HEK293 (cell line): ENCODE measurements at regions not wholly inside any gene's neighbourhood (a gene's known extent, or its start where the extent isn't known, plus 50 kb on each side); places are given as distances from the start of the nearest gene placed in this dataset.
"Not testable (repeated sequence)": the region's sequence is repeated elsewhere in the genome, so short reads cannot be mapped to it uniquely, and the experiment has no call there.

Experiments
- CTCF ChIA-PET: fragments of 350-600 bp; formaldehyde crosslinking; extraction: SDS; loops from one replicate; lab custom pipeline; 2021; ENCODE audit warnings: antibody characterized with exemption; lab: Yijun Ruan, JAX
- POLR2A ChIA-PET: fragments of 300-600 bp; formaldehyde crosslinking; extraction: SDS; loops from one replicate; lab custom pipeline; 2020; ENCODE audit warnings: antibody characterized with exemption, inconsistent platforms; lab: Yijun Ruan, JAX
- H3K27ac ChIP-seq: fragments of 200-500 bp; sonication (Bioruptor generic); 2 replicates; pipeline ENCODE4 v1.5.1; 2014; ENCODE audit warnings: low read depth, low read length, control low read depth, inconsistent platforms; ENCODE audit errors: extremely low read depth
- H3K36me3 ChIP-seq, 2 experiments: fragments of 200-500 bp in 1 of 2; sonication (Bioruptor generic) in 1 of 2; 1 replicate in 1 of 2; 2 replicates in 1 of 2; pipeline ENCODE4 v1.5.1; 2014 to 2017; ENCODE audit warnings: inconsistent platforms in 2 of 2, low read length in 2 of 2; ENCODE audit not compliant: control insufficient read depth in 2 of 2, insufficient read depth in 1 of 2
- H3K4me1 ChIP-seq: fragments of 200-500 bp; sonication (Bioruptor generic); 2 replicates; pipeline ENCODE4 v1.5.1; 2014; ENCODE audit warnings: mild to moderate bottlenecking, low read length, inconsistent platforms; ENCODE audit not compliant: control insufficient read depth, insufficient read depth
- H3K4me3 ChIP-seq: 2 replicates; pipeline ENCODE4 v1.5.1; 2011; ENCODE audit warnings: low read depth, mild to moderate bottlenecking, control low read depth, low read length, moderate library complexity
- H3K9me3 ChIP-seq: fragments of 200-500 bp; sonication (Bioruptor generic); 2 replicates; pipeline ENCODE4 v1.5.1; 2014; ENCODE audit warnings: low read depth, low read length, inconsistent platforms; ENCODE audit not compliant: control insufficient read depth, insufficient read depth
- HOXC10 ChIP-seq: sonication (generic); formaldehyde crosslinking; IDR thresholded peaks from 2 replicates; pipeline ENCODE4 v1.8.1; 2023; ENCODE audit warnings: mild to moderate bottlenecking, missing genetic modification reagents
- MZF1 ChIP-seq: fragments of 450-650 bp; formaldehyde crosslinking; IDR thresholded peaks from 2 replicates; pipeline ENCODE4 v1.5.1; 2017; ENCODE audit warnings: missing biosample characterization, missing genetic modification characterization, borderline replicate concordance
- PRDM2 ChIP-seq: fragments of 450-650 bp; formaldehyde crosslinking; IDR thresholded peaks from 2 replicates; pipeline ENCODE4 v1.5.1; 2016; ENCODE audit warnings: missing biosample characterization, missing genetic modification characterization, borderline replicate concordance
- PRDM4 ChIP-seq: fragments of 450-650 bp; formaldehyde crosslinking; IDR thresholded peaks from 2 replicates; pipeline ENCODE4 v1.5.1; 2017; ENCODE audit warnings: missing biosample characterization, missing genetic modification characterization
- SCRT2 ChIP-seq: fragments of 450-650 bp; formaldehyde crosslinking; IDR thresholded peaks from 2 replicates; pipeline ENCODE4 v1.5.1; 2016; ENCODE audit warnings: missing biosample characterization, missing genetic modification characterization
- SETDB1 ChIP-seq: IDR thresholded peaks from one replicate; pipeline ENCODE4 v1.6.1; 2017; ENCODE audit warnings: mild to moderate bottlenecking, low read length, moderate library complexity, mixed read lengths; ENCODE audit not compliant: insufficient read length
- TCF7L2 ChIP-seq: IDR thresholded peaks from 2 replicates; pipeline ENCODE4 v1.6.1; 2011; ENCODE audit warnings: low read depth, mild to moderate bottlenecking, inconsistent platforms, low read length, moderate library complexity, borderline replicate concordance
- ZEB2 ChIP-seq: fragments of 450-650 bp; formaldehyde crosslinking; IDR thresholded peaks from 2 replicates; pipeline ENCODE4 v1.5.1; 2016; ENCODE audit warnings: missing biosample characterization, missing genetic modification characterization
- ZNF133 ChIP-seq: fragments of 450-650 bp; formaldehyde crosslinking; IDR thresholded peaks from 2 replicates; pipeline ENCODE4 v1.5.1; 2016; ENCODE audit warnings: missing biosample characterization, missing genetic modification characterization
- ZNF292 ChIP-seq: fragments of 450-650 bp; formaldehyde crosslinking; IDR thresholded peaks from 2 replicates; pipeline ENCODE4 v1.5.1; 2016; ENCODE audit warnings: low read depth, missing biosample characterization, missing genetic modification characterization, borderline replicate concordance
- ZNF391 ChIP-seq: fragments of 450-650 bp; formaldehyde crosslinking; IDR thresholded peaks from 2 replicates; pipeline ENCODE4 v1.5.1; 2016; ENCODE audit warnings: low read depth, missing biosample characterization, missing genetic modification characterization, borderline replicate concordance
- ZNF580 ChIP-seq: fragments of 450-650 bp; formaldehyde crosslinking; IDR thresholded peaks from 2 replicates; pipeline ENCODE4 v1.5.1; 2016; ENCODE audit warnings: missing biosample characterization, missing genetic modification characterization
- ZNF660 ChIP-seq: fragments of 450-650 bp; IDR thresholded peaks from 2 replicates; pipeline ENCODE4 v1.5.1; 2018; ENCODE audit warnings: missing biosample characterization, mild to moderate bottlenecking, missing genetic modification characterization
- ZNF707 ChIP-seq: fragments of 450-650 bp; formaldehyde crosslinking; IDR thresholded peaks from 2 replicates; pipeline ENCODE4 v1.5.1; 2016; ENCODE audit warnings: missing biosample characterization, missing genetic modification characterization
- ZNF777 ChIP-seq: fragments of 450-650 bp; formaldehyde crosslinking; IDR thresholded peaks from 2 replicates; pipeline ENCODE4 v1.5.1; 2017; ENCODE audit warnings: missing biosample characterization, missing genetic modification characterization, borderline replicate concordance

DNA sequence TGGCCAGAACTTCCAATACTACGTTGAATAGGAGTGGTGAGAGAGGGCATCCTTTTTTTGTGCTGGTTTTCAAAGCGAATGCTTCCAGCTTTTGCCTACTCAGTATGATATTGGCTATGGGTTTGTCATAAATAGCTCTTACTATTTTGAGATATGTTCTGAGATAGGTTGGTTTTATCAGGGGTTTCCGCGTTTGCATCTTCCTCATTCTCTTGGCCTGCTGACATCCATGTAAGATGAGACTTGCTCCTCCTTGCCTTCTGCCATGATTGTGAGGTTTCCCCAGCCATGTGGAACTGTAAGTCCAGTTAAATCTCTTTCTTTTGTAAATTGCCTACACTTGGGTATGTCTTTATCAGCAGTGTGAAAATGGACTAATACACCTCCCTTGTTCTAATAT lies 71.2 kb upstream of the C7orf33 start:
- CTCF ChIA-PET = interaction anchor here (1.9 to 2.1 kb wide), 2 partner anchors 9 to 14 kb away, joined by 6 to 8 read pairs; no protein-coding TSS in a partner anchor

DNA sequence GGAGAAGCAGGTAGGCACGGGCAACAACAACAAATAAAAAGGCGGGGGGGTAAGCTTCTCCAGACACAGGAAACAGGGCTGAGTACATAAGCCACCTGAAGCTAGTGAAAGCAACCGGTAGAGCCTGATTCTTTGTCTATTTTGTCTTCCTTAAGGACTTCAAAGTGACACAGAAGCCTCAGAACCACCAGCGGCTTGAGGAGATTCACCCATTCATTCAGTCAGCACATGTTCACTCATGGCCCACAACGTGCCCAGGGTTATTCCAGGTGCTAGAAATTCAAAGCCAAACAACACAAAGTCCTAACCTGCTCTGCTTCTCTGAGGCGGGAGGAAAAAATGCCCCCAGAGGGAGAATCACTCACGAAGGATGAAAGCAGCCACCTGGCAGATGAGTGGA lies 69.3 kb upstream of the C7orf33 start:
- Histone ChIP-seq H3K9me3 (no peaks in the 10 kb centered on the region), H3K4me3 (no peak overlapping the region), H3K27ac (no peak overlapping the region), H3K36me3 (no peaks in the 10 kb centered on the region), H3K4me1 (peaks cover 4% of the 10 kb centered on the region; the same call in 1 of the 2 replicates)
- no peak for TF ChIP-seq ZNF707 (tag by site-specific recombination)
- no peak for TF ChIP-seq ZNF580
- no peak for TF ChIP-seq PRDM2
- TF ChIP-seq MZF1 (tag by site-specific recombination) = no peak
- TF ChIP-seq ZNF777 (tag by site-specific recombination) = no peak
- no peak for TF ChIP-seq ZNF391 (tag by site-specific recombination)
- no peak for TF ChIP-seq SCRT2 (tag by site-specific recombination)
- no peak for TF ChIP-seq ZNF292 (tag by site-specific recombination)
- no peak for TF ChIP-seq PRDM4
- no peak for TF ChIP-seq ZNF133 (tag by site-specific recombination)
- TF ChIP-seq TCF7L2 = no peak
- TF ChIP-seq SETDB1 = no peak
- TF ChIP-seq ZNF660 = no peak
- no peak for TF ChIP-seq ZEB2 (tag by site-specific recombination)
- TF ChIP-seq HOXC10 (CRISPR knock-in tag) = no peak
- POLR2A ChIA-PET = no interaction called here
- CTCF ChIA-PET = no interaction called here

More for the DNA sequence above, 71.2 kb upstream of the C7orf33 start:
- H3K4me3 ChIP-seq, H3K4me1 ChIP-seq, POLR2A ChIA-PET, H3K9me3 ChIP-seq, H3K27ac ChIP-seq, H3K36me3 ChIP-seq: not testable (repeated sequence)
